GM23248 (cell line): ENCODE measurements at regions not wholly inside any gene's neighbourhood (a gene's known extent, or its start where the extent isn't known, plus 50 kb on each side); places are given as distances from the start of the nearest gene placed in this dataset.

Source experiments
- EZH2 ChIP-seq: fragments of 200-600 bp; sonication (generic); IDR thresholded peaks from 2 replicates; pipeline ENCODE4 v1.6.1; 2018; ENCODE audit warnings: antibody characterized with exemption, mild to moderate bottlenecking; ENCODE audit not compliant: insufficient read depth, poor library complexity, severe bottlenecking
- EZH2phosphoT487 ChIP-seq: fragments of 200-600 bp; sonication (generic); IDR thresholded peaks from 2 replicates; pipeline ENCODE4 v1.6.1; 2018; ENCODE audit warnings: antibody characterized with exemption, moderate library complexity, mild to moderate bottlenecking, low read depth; ENCODE audit not compliant: insufficient read depth

GRCh38 chr14:53468876-53469275 is 315.8 kb upstream of the DDHD1 start:
- TF ChIP-seq EZH2phosphoT487 = no peak
- no peak for TF ChIP-seq EZH2
